Hematopoietic multipotent progenitor cell treated with erythropoietin and hydrocortisone succinate and interleukin-3 and kit ligand, for 4 days (in vitro differentiated cells): ENCODE measurements at regions not wholly inside any gene's neighbourhood (a gene's known extent, or its start where the extent isn't known, plus 50 kb on each side); places are given as distances from the start of the nearest gene placed in this dataset.

Experiments used
- DNase-seq: peaks from one replicate; pipeline ENCODE4 v3.0.0-alpha.2; 2015

- DNase-seq, result no peak
Observed at GRCh38 chr2:74735009-74735408, 81.0 kb downstream of the SEMA4F start.

GRCh38 chr2:74735564-74735963, 81.5 kb downstream of the SEMA4F start:
- DNase-seq, result peak; percentile 20

GRCh38 chr2:74736589-74736988, 82.5 kb downstream of the SEMA4F start:
- DNase-seq, result no peak

GRCh38 chr2:74738586-74738985, 84.5 kb downstream of the SEMA4F start:
- DNase-seq, result no peak

DNA sequence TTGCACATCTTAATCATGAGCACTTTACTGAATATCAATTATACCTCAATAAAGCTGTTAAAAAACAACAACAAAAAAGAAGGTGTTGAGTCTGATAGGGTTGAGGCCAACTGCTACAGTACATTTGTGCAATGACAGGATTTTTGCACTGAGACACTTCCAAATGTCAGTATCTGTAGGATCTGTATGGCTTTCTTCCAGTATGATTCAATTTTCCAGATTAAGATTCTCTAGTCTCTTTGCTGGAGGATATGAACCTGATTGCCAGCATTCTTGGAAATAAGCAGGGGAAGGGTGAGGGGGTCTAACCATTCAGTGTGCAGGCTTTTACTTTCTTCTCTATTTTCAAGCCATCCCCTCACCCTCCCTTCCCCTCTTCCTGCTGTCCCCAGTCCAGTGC, 85.1 kb downstream of the SEMA4F start:
- DNase-seq, result no peak

- no peak for DNase-seq
Observed at GRCh38 chr2:74739733-74740241, 85.7 kb downstream of the SEMA4F start.

DNA sequence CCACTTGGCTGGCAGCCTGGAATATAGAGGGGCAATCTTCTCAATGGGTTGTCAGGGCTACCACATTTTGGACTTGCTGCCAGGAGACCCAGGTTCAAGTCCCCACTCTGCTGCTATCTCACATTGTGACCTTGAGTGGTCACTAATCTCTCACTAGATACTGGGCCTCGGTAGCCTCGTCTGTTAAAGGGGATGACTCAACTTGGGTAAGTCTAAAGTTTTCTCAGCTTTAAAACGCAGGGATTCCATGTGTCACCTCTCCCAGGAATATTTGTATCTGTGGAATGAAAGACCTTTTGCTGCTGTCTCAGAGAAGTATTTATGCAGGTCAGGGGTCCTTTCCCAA, 86.3 kb downstream of the SEMA4F start:
- DNase-seq, result no peak

- peak; percentile 54 for DNase-seq
Observed at GRCh38 chr2:74740741-74741431, 86.8 kb downstream of the SEMA4F start.

DNA sequence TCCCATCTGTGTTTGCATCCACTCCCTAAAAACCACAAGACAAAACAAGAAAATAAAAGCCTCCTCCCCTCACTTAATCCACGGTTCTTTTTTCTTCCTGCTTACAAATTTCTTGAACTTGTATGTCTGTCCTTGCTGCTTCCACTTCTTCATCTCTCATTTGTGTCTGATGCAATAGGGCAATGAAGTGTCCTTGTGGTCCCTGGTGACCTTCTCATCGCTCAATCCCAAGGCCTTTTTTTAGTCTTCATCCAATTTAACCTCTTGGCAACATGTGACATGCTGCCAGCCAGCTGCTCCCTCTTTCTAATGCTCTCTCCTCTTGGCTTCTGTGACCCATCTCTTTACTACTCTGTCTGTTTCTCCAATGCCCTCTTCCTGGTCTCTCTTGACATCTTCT, 87.6 kb downstream of the SEMA4F start:
- DNase-seq, result no peak

- no peak for DNase-seq
Observed at GRCh38 chr2:74742471-74742870, 88.4 kb downstream of the SEMA4F start.

GRCh38 chr2:74743039-74743438, 89.0 kb downstream of the SEMA4F start:
- DNase-seq, result no peak

- no peak for DNase-seq
Observed at GRCh38 chr2:74743778-74744177, 89.7 kb downstream of the SEMA4F start.

GRCh38 chr2:74744731-74745515, 89.0 kb upstream of the HK2 start:
- no peak for DNase-seq

DNA sequence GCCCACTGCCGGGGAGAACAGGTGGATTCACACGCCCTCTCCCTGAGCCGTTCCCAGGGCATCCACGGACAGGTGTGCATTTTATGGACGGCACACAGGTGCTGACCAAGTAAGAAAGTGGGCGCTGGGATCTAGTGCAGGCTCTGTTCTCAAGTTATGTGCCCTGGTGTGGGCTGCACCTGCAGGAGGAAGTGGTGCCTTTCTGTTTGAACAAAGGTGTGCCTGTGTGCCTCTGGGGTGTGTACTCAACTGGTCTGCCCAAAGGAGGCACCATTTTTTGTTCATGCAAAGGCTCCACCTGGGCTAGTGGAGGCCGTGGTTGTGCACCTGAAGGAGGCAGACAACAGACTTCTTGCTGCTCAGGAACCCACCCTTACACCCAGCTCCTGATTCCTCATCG, 88.2 kb upstream of the HK2 start:
- no peak for DNase-seq

DNA sequence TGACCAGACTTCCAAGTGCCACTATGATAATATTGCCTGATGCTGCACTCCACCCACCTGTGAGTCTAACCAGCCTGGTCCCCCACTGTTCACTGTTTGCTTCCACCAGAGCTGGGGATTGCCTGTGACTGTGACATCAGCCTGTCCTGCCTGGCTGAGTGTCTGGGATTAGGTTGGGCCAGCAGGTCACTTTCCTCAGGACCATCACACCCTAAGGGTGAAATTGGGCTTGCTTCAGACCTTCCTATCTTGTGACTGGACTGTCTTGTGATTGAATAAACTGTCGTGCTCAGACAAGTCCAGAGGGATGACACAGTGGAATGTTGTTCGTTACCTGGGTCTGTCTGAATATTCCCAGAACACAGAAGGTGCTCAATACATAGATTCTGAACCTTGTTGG, 87.4 kb upstream of the HK2 start:
- DNase-seq, result no peak

- no peak for DNase-seq
Observed at GRCh38 chr2:74747411-74748080, 86.4 kb upstream of the HK2 start.

GRCh38 chr2:74748665-74749064, 85.3 kb upstream of the HK2 start:
- no peak for DNase-seq

GRCh38 chr2:74749432-74749831, 84.5 kb upstream of the HK2 start:
- DNase-seq, result no peak

DNA sequence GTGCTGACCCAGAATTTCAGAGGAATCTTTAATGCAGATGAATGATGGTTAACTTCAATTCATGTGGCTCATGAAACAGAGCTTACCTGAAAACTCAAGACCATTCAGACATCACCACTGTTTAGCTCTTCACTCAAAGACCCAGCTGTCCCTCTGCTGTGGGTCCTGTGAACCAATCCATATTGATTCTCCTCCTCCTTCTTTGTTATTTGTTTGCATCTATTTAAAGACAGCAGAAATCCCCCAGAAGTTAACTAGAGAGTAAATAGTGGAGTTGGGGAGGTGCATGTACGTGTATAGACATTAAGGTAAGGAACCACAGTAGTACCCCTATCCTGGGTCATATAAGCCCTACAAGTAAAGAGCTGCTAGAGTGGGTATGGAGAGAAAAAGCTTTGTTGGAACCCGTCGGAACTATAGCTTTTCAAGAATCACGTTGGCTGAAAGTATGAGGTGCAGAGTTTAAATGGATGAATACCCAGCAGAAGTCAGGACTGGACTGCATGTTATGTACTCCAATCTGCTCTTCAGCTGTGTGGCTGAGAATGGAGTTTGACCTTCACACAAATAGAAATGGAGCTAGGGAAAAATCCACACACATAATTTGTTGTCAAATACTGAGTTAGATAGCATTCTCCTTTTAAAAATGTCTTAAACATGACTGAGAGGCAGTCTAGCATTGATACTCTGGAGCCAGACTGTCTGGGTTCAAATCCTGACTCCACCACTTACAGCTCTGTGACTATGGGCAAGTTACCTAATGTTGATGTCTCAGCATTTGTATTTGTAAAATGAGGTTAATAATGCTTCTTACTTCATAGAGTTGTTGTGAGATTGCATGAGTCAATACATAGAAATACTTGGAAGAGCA, 81.7 kb upstream of the HK2 start:
- DNase-seq, result no peak

GRCh38 chr2:74755386-74755785, 78.5 kb upstream of the HK2 start:
- DNase-seq, result no peak

- DNase-seq, result peak; percentile 56
Observed at GRCh38 chr2:74756356-74756890, 77.5 kb upstream of the HK2 start.

GRCh38 chr2:74759986-74760385, 73.9 kb upstream of the HK2 start:
- no peak for DNase-seq
